ENCODE measurements at regions not wholly inside any gene's neighbourhood (a gene's known extent, or its start where the extent isn't known, plus 50 kb on each side); places are given as distances from the start of the nearest gene placed in this dataset.

DNA sequence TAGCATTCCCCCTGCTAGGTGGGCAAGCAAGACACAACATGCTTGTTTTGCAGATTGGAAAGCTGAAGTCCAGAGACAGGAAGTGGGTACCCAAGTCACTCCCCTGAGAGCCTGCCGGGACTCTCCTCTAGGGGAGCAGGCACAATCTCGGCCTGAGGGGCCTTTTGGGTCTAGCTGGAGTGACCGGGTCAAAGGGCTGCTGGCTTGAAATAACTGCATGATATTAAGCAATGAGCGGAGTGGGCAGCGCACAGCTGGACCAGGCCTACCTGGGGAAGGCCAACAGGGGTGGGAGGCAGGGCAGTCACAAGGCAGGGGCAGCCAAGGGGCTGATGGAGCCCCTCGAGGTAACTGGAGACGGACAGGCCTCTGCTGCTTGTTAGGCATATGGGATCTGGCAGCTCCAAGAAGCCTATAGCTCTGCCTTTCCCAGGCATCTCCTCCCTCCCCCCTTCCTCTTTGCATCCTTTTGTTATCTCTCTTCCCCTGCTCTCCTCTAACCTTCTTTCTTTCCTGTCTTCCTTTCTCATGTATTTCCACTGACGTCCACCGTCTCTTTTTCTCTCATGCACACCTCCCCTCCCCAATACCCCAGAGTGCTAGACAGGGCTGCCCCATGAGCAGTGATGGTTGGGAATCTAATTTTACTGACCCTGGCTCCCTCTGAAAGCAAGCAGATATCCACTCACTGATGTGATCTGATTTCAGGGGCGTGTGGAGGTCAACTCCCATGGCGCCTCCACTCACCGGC, 237.5 kb downstream of the LOXHD1 start (continued):
- TF ChIP-seq CTBP2 (IDR thresholded peaks at IDR 0.05; ENCODE audit: borderline replicate concordance, insufficient read depth, insufficient read length, low read length) (no peak), SIX5 (IDR thresholded peaks at IDR 0.05; ENCODE audit: low read depth, low read length) (no peak), KDM4A (IDR thresholded peaks at IDR 0.05; ENCODE audit: low read depth, low read length, severe bottlenecking) (no peak), POLR2A (IDR thresholded peaks at IDR 0.05; ENCODE audit: control extremely low read depth in 1 of 2, low read depth in 2 of 2, low read length in 2 of 2) (no peak), RBBP5 (IDR thresholded peaks at IDR 0.05; ENCODE audit: borderline replicate concordance, low read depth, low read length) (peak; percentile 30; the same call in 1 of the 2 replicates), ZNF274 (IDR thresholded peaks at IDR 0.05; ENCODE audit: borderline replicate concordance, extremely low read depth, low read length) (no peak), RAD21 (IDR thresholded peaks at IDR 0.05 in 1 of 2, conservative IDR thresholded peaks at IDR 0.05 in 1 of 2; ENCODE audit: low read depth in 2 of 2, low read length in 2 of 2) (peak in 1 of 2 experiments; percentile 16; a peak in 1 of 4 replicates), SP1 (IDR thresholded peaks at IDR 0.05; ENCODE audit: low read depth, low read length) (no peak), CHD2 (IDR thresholded peaks at IDR 0.05; ENCODE audit: low read length) (no peak), CHD1 (IDR thresholded peaks at IDR 0.05; ENCODE audit: low read depth, low read length) (no peak), BRCA1 (IDR thresholded peaks at IDR 0.05; ENCODE audit: low read depth, low read length) (no peak), POLR2AphosphoS5 (IDR thresholded peaks at IDR 0.05; ENCODE audit: low read depth, low read length) (no peak), JUN (IDR thresholded peaks at IDR 0.05; ENCODE audit: low read depth, low read length) (no peak), SRF (IDR thresholded peaks at IDR 0.05; ENCODE audit: low read depth, low read length) (no peak), TCF12 (IDR thresholded peaks at IDR 0.05; ENCODE audit: low read depth, low read length) (no peak), CREB1 (IDR thresholded peaks at IDR 0.05) (no peak), BACH1 (IDR thresholded peaks at IDR 0.05; ENCODE audit: low read length) (no peak), SP4 (IDR thresholded peaks at IDR 0.05; ENCODE audit: low read length) (no peak), SP2 (IDR thresholded peaks at IDR 0.05; ENCODE audit: low read length) (no peak)
- TF ChIP-seq, protein P1, sequence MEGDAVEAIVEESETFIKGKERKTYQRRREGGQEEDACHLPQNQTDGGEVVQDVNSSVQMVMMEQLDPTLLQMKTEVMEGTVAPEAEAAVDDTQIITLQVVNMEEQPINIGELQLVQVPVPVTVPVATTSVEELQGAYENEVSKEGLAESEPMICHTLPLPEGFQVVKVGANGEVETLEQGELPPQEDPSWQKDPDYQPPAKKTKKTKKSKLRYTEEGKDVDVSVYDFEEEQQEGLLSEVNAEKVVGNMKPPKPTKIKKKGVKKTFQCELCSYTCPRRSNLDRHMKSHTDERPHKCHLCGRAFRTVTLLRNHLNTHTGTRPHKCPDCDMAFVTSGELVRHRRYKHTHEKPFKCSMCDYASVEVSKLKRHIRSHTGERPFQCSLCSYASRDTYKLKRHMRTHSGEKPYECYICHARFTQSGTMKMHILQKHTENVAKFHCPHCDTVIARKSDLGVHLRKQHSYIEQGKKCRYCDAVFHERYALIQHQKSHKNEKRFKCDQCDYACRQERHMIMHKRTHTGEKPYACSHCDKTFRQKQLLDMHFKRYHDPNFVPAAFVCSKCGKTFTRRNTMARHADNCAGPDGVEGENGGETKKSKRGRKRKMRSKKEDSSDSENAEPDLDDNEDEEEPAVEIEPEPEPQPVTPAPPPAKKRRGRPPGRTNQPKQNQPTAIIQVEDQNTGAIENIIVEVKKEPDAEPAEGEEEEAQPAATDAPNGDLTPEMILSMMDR (IDR thresholded peaks at IDR 0.05; ENCODE audit: control extremely low read depth in 1 of 3, insufficient read depth in 1 of 3, low read depth in 1 of 3, low read length in 3 of 3), result peak in 2 of 3 experiments; percentile 5 to 21; a peak in 2 of 4 replicates
- TF ChIP-seq, protein P2, sequence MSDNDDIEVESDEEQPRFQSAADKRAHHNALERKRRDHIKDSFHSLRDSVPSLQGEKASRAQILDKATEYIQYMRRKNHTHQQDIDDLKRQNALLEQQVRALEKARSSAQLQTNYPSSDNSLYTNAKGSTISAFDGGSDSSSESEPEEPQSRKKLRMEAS (IDR thresholded peaks at IDR 0.05), result no peak
- TF ChIP-seq, protein P3, sequence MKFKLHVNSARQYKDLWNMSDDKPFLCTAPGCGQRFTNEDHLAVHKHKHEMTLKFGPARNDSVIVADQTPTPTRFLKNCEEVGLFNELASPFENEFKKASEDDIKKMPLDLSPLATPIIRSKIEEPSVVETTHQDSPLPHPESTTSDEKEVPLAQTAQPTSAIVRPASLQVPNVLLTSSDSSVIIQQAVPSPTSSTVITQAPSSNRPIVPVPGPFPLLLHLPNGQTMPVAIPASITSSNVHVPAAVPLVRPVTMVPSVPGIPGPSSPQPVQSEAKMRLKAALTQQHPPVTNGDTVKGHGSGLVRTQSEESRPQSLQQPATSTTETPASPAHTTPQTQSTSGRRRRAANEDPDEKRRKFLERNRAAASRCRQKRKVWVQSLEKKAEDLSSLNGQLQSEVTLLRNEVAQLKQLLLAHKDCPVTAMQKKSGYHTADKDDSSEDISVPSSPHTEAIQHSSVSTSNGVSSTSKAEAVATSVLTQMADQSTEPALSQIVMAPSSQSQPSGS (IDR thresholded peaks at IDR 0.05; ENCODE audit: low read length), result no peak

Data from H1 (cell line).